Myocyte (in vitro differentiated cells): ENCODE measurements at regions not wholly inside any gene's neighbourhood (a gene's known extent, or its start where the extent isn't known, plus 50 kb on each side); places are given as distances from the start of the nearest gene placed in this dataset.

Experiments used
- DNase-seq: peaks from one replicate; pipeline ENCODE4 v3.0.0-alpha.2; 2012; ENCODE audit warnings: low read depth

DNA sequence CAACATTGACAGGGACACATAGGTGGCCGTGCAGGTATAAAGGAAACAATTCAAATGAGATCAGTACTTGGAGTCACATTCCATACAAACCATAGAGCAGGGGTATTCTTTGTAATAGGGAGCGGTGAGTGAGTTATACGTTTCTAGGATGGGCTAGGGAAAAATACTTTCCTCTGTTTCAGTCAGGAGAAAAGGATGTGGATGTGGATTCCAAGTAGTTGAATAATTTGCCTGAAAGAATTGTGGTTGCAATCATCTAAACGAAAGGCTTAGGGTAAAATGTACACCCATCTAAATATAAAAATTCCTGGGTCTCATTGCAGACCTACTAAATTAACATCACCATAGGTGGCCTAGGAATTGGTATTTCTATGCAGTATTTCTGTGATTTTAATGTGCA is 270.7 kb upstream of the IGFBP3 start:
- DNase-seq = no peak

GRCh38 chr7:46191296-46191695 is 270.2 kb upstream of the IGFBP3 start:
- DNase-seq = no peak

DNA sequence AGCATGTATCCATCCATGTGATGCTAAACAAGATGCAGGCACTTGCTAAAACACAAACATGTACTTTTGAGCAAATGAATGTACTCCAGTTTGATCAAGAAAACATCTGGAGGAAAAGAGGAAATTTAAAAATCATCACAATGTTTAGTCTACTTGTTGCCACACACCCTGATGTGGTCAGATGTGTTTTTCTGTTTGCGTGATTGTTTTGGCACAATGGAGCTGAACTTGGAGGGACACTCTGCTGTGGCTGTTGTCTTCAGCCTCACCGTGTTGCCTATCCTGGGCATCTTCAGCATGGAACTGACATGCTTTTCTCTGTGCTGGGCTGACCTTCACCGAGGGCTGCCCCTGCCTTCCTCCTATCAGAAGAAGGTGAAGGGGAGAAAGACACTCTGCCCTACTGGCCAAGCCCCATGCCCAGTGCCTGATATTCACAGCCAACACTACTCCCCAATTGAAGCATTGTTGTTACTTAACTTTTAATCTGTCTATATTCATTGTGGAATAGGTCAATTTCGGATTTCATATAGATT is 268.3 kb upstream of the IGFBP3 start:
- no peak for DNase-seq

DNA sequence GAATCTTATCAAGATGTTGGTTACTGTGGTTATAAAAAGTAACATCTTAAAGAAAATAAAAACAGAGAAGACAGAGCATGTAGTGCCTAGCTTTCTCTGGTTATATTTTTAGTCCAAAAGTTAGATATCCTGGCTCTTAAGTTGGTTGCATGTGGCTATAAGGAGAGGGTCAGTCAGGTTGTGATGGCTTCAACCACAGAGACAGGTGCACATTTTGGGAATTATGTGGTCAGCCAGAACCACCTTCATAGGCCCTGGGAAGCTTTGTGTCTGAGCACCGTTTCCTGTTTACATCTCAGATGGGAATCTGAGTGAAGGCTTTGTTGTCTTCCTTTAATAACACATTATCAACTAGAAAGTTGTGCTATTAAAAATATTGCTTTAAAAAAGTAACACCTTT is 265.1 kb upstream of the IGFBP3 start:
- peak; percentile 86 for DNase-seq

DNA sequence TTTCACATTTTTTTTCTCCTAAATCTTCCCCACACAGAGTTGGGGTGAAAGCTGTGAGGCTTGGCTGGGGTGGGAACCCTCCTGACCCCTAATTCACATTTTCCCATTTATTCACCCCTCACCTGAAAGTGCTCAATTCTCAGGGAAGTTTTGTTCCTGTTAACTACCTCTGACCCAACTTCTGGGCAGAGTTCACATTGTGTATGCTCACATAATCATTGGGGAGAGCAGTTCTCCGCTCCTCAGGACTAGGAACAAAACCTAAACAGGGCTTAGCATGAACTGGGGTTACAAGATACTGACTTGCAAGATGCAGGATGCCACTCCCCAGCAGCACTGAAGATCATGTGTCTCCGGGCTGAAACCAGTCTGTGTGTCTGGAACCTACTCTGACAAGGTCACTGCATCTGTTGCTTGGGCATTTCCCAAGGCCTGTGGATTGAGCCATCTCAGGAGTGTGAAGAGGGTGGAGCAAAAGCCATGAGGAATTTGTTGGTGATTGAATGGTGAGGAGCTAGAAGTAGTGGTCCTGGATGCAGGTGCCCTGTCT is 258.1 kb upstream of the IGFBP3 start:
- DNase-seq = peak; percentile 65

DNA sequence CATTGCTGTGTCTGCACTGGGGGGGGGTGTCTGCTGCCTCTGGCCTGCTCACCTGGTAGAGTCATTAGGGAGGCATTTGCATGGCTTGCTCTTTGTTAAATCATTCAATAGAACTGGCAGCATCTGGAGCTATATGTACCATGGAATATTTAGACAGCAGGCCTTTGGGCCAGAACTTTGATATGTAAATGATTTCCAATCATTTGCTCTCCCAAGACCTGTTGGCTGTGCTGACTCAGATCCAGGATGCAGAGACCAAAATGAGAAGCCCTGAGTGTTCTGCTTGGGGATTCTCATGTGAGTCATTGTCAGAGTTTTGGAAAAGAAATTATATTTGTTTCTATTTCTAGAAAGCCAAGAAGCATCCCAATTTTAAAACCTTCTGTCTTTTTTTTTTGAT is 257.6 kb upstream of the IGFBP3 start:
- DNase-seq = peak; percentile 42

- no peak for DNase-seq
Observed at GRCh38 chr7:46177821-46178220, 256.7 kb upstream of the IGFBP3 start.

- DNase-seq = no peak
Observed at GRCh38 chr7:46175221-46175620, 254.1 kb upstream of the IGFBP3 start.

DNA sequence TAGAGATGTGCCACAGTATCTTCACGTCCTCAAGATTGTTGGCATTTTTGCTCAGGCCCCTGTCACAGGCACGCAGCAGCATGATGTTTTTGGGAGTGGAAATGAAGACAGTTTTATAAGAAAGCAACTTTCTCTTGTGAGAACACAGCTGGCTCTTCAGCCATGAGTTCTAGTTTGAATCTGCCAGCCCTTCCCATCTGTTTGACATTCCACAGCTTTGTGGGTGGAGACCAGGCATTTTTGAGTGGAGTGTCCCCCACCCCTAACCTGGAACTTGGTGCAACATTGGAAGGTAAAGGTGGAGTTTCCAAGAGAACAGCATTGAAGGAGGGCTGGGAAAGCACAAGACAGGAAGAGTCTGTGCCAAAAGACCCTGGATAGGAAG is 253.1 kb upstream of the IGFBP3 start:
- DNase-seq = no peak

DNA sequence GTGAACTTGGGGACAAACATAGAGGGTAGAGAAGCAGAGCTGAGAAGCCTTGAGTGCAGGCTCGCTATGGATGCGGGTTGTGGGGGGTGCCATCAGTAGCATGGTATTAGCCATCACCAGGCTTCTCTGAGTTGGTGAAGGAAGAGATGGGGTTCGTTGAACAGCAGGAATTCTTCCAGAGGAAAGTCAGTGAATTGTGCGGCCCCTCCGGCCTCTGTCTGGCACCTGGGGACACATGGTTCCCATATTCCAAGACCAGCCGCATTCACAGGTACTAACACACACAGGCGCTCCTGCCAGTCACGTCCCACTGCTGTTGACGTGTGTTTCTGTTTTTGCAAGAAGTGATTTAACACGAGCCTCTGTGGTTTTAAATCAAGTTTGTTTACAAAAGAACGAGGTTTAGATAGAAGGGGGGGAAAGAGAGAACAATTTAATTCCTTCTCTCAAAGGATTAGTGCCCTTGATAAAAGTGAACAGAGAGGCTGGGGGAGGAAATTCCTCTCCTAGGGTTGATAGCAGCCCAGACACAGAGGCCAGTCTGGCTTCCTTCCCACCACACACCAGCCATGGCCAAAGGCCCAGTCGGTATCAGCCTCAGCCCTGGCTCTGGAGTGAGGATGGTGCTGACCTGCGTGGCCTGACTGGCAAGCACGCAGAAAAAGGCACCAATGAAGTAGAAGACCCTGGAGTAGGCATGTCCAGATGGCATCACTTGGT is 252.6 kb upstream of the IGFBP3 start:
- DNase-seq = peak; percentile 35

- no peak for DNase-seq
Observed at GRCh38 chr7:46170792-46171191, 249.7 kb upstream of the IGFBP3 start.

DNA sequence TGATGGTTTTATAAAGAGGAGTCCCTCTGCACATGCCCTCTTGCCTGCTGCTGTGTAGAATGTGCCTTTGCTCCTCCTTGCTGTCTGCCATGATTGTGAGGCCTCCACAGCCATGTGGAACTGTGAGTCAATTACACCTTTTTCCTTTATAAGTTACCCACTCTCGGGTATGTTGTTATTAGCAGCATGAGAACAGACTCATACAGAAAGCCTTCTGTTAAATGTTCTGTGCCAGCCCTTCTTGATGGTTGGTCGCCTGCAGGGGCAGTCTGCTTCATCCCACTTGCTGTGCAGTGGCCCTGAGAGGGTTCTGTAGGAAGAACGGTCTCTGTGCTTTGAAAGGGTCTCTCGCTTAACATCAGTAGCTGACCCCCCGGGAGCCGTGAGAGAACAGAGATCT is 248.9 kb upstream of the IGFBP3 start:
- DNase-seq = no peak

DNA sequence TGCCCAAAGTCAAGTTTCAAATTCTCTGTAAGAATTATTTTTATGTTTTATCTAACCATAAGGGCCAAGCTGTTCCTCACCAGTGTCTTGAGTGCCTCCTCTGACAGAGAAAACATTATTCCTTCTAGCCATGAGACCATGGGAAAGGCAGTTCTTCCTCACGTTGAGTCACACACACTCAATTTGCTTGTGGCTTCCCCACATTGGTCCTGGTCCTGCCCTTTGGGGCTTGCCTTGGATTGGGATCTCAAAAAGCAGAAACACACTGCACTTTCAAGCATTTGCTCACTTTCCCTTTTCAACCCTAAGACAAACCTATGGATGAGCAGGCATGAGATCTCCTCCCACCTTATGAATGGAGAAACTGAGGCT is 248.3 kb upstream of the IGFBP3 start:
- DNase-seq = no peak

- DNase-seq = peak; percentile 75
Observed at GRCh38 chr7:46168671-46169383, 247.8 kb upstream of the IGFBP3 start.

GRCh38 chr7:46168231-46168630 is 247.2 kb upstream of the IGFBP3 start:
- DNase-seq = no peak

DNA sequence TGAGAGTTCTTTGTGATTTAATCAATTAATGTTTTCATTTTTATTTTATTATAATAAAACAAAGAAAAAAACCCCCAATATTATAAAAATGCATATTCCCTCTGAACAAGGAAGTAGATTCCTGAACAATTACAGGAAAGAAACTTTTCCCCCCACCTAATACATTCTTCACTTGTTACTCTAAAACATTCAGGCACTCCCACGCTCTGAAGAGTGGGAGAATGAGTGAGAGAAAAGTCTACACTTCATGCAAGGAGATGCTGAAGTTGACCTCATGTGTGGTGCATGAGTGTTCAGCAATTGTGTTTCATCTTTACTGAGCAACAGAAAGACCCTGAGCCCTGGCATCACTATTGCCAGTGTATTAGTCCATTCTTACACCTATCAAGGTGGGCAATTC is 244.2 kb upstream of the IGFBP3 start:
- no peak for DNase-seq

- no peak for DNase-seq
Observed at GRCh38 chr7:46164629-46165028, 243.6 kb upstream of the IGFBP3 start.

DNA sequence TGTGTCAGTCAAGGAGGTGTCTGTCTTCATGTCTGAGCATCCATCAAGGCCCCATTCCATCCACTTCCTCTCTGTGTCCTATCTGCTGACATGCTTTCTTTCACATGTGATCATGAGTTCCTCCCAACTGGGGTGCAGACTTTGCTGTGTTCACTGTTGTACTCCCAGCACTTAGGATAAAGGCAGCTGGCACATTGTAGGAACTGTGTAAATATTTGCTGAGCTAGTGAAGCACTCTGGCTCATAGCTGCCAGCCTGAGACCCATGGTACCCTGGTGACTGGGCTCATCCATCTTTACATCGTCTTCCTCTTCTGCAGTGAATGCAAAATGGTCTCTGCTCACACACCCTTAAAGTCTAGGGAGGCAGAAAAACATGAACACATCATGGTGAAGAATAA is 242.2 kb upstream of the IGFBP3 start:
- no peak for DNase-seq

DNA sequence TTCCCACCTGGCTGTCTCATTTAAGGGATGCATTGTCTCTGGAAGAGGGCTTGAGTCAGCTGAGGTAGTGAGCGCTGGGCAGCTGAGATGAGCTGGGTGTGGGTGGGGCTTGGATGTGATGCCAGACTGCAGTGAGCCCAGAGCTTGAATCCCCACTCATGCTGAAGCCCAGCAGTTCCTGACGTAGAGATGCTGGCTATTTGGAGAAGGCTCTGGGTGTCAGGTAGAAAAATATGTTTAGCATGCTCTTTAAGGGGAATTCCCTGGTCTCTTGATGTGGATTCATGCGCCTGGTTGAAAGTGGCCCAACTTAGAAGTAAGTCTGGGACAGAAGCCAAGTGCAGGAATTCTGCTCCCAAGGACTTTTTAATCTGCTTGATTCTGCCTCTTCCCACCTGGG is 241.5 kb upstream of the IGFBP3 start:
- DNase-seq = no peak

DNA sequence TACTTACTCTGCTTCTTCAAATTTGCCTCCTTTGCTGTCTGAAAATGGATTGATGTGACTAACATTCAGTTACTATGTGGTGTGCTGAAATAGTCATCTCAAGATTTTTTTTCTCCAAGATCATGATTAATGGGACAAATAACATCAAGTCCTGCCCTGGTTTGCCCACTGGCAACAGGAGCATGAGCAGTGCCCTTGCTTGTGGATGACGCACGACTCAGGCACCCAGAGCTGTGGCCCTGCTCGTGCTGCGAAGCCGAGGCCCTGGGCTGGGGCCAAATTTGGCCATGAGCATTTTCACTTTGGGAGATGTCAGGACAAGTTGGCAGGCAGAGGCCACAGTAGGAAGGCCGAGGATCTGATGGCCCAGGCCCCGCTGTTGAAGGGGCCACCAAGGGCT is 239.8 kb upstream of the IGFBP3 start:
- peak; percentile 75 for DNase-seq

- DNase-seq = no peak
Observed at GRCh38 chr7:46157931-46158330, 236.9 kb upstream of the IGFBP3 start.

DNA sequence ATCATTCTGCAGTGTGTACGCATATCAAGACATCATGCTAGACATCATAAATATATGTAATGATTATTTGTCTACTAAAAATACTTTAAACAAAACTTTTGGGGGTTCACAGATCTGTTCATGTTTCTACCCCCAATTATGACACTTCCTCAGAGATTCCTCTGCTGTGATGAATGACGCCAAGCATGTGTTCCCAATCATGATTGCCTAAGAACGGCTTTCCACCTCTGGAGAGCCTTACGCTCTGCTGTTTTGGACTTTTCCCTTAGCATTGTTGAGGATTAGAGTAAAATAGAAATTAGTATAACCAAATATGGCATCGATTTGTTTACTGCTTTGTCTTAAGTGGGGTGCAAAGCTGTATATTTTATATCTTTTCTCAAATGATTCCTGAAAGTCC is 236.3 kb upstream of the IGFBP3 start:
- DNase-seq = no peak

DNA sequence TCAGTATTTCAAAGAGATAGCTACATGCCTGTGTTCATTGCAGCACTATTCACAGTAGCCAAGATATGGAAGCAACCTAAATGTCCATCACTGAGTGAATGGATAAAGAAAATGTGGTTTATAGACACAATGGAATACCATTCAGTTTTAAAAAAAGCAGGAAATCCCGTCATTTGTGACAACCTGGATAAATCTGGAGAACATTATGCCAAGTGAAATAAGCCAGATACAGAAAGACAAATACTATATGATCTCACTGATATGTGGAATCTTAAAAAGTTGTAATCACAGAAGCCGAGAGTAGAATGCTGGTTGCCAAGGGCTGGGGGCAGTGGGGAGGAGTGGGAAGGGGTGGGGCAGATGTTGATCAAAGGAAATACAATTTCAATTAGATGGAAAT is 235.8 kb upstream of the IGFBP3 start:
- no peak for DNase-seq
